ENCODE measurements at regions not wholly inside any gene's neighbourhood (a gene's known extent, or its start where the extent isn't known, plus 50 kb on each side); places are given as distances from the start of the nearest gene placed in this dataset.

DNA sequence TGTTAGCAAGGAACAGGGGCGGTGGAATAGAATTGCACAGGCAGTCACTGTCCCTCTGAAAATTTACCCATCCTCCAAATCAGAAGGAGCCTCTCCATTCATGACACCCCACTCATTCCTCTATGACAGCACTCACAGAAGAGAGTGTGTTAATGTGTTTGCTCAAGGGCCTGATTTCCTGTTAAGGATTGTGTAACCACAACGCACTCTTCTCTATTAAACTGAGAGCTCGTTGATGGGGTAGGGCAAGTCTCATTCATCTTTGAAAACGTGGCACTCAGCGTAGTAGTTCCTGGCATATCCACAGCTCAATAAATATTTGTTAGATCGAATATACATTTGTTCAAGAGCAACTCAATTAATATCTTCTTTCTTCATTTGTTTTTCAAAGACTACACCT, 106.4 kb downstream of the VAPA start:
- Histone ChIP-seq H3K27me3 (no peaks in the 10 kb centered on the region), H3K9me3 (no peaks in the 10 kb centered on the region), H3K27ac (no peak overlapping the region), H3K36me3 (no peaks in the 10 kb centered on the region), H3K4me3 (no peak overlapping the region), H3K4me1 (peaks cover 0 to 16% of the 10 kb centered on the region in 2 donors)
- TF ChIP-seq, protein P1, sequence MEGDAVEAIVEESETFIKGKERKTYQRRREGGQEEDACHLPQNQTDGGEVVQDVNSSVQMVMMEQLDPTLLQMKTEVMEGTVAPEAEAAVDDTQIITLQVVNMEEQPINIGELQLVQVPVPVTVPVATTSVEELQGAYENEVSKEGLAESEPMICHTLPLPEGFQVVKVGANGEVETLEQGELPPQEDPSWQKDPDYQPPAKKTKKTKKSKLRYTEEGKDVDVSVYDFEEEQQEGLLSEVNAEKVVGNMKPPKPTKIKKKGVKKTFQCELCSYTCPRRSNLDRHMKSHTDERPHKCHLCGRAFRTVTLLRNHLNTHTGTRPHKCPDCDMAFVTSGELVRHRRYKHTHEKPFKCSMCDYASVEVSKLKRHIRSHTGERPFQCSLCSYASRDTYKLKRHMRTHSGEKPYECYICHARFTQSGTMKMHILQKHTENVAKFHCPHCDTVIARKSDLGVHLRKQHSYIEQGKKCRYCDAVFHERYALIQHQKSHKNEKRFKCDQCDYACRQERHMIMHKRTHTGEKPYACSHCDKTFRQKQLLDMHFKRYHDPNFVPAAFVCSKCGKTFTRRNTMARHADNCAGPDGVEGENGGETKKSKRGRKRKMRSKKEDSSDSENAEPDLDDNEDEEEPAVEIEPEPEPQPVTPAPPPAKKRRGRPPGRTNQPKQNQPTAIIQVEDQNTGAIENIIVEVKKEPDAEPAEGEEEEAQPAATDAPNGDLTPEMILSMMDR (IDR thresholded peaks at IDR 0.05): no peak
- peak; percentile 43 for DNase-seq (ENCODE audit: low spot score)

DNA sequence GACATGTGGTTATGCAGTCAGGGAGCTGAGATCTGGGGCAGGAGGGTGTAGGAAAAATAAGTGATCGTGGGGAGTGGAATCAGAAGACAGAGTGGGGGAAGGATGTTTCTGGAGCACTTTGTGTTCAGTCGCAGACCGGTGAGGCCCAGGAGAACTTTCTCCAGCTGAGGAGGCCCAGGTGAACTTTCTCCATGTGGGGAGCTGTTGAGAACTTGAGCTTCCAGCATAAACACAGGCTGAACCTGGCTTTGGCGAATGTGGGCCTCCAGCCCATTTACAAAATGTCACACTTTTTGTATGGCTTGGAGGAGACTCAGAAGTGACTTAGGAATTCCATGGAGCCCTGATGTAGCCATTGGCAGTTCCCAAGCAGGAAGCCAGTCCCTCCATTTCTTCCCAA, 108.5 kb downstream of the VAPA start:
- Histone ChIP-seq H3K36me3 (no peaks in the 10 kb centered on the region), H3K4me1 (peaks cover 0 to 4% of the 10 kb centered on the region in 2 donors), H3K27ac (no peak overlapping the region), H3K9me3 (no peaks in the 10 kb centered on the region), H3K27me3 (no peaks in the 10 kb centered on the region), H3K4me3 (no peak overlapping the region)
- DNase-seq (ENCODE audit: low spot score): peak; percentile 11
- TF ChIP-seq, protein P1 (IDR thresholded peaks at IDR 0.05): no peak

DNA sequence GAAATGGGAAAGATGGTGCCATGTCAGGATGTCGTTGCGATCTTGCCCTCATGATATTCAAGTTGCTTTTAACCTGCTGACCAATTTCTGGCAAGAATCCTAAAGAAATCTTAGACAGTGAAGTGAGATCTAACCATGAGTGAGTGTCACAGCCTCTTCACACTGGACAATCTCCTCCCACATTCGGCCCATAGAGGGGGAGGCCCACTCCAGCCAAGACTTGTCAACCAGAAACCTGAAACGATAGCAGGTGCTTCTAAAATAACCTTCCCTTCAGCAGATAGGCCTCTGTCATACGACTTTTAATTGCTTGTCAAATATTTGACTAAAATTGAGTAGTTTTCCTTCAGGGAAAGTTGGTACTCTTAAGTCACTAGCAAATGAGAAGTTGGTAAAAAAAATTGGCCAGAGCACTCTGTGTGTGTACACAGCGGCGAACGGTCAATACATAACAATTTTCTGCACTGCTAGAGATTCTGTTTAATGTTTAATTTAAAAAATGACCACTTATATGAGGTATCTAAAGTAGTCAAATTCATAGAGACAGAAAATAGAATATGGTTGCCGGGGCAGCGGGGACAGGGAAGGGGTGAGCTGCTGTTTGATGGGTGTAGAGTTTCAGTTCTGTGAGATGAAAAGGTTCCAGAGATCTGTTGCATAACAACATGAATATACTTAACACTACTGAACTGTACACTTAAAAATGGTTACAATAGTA, 110.2 kb downstream of the VAPA start:
- no peak overlapping the region for H3K27ac ChIP-seq
- no peaks in the 10 kb centered on the region for H3K27me3 ChIP-seq
- DNase-seq (ENCODE audit: low spot score): peak; percentile 21
- H3K4me1 ChIP-seq: peaks cover 0 to 4% of the 10 kb centered on the region in 2 donors
- TF ChIP-seq, protein P1 (IDR thresholded peaks at IDR 0.05): no peak
- no peaks in the 10 kb centered on the region for H3K9me3 ChIP-seq
- H3K36me3 ChIP-seq: no peaks in the 10 kb centered on the region
- no peak overlapping the region for H3K4me3 ChIP-seq

DNA sequence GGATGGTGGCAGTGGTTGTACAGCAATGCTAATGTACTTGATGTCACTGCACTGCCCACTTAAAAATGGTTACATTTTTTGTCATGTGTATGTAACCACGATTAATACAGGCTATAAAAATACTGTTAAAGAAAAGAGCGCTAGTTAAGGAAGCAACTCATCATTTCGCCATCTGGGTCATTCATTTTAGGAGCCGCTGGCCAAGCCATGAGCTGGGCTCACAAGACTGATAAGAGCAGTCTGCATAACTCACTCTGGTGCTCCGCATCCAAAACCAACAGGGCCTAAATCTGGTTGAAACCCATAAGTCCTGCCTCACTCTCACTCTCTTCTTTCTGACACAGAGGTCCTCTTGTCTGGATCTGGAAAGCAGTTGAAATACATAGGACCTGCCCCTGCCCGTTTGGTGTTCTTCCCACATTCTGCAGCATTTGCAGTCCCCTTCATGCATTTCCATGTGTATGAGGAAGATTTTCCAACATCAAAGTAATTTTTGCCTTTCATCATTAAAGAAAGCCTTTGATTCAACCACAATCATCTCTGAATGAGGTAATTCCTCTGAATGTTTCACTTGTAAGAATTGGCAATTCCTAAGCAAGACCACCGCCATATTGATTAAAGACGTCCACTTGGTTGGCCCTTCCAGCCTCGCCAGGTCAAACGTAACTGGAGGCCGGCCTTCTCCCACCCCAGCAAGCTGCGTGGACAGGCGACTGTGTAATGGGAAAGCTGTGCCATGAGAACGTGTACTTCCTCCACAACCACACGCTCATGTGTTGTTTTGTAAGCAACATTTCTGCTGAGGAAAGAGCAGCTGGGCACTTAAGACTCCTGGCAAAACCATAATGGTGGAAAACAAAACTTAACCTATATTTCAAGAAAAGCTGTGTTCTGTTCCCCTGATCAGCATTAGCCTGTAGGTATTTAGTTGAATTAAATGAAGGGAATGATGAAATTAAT, 112.2 kb downstream of the VAPA start:
- H3K27ac ChIP-seq: peak overlapping the region; percentile 28 to 72

DNA sequence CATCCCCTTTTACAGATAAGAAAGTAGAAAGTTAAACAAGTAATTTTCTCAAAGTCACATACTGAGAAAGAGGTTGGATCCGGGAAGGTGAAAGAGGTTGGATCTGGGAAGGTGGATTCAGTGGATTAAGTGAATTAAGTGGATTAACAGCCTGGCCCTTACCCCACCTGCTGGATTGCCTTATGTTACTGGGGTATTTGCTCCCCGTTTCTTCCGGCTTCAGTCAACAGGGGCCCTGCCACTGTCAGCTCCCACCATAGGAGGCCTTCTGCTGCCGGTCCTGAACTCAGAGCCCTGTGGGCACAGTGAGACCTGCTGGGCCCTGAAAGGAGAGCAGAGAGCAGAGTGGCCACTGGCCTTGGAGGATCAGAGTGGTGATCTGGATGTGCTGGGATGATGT, 113.2 kb downstream of the VAPA start:
- Histone ChIP-seq H3K4me1 (peaks cover 0 to 4% of the 10 kb centered on the region in 2 donors), H3K36me3 (no peaks in the 10 kb centered on the region)
- DNase-seq (ENCODE audit: low spot score): no peak

More for the DNA sequence above, 112.2 kb downstream of the VAPA start:
- Histone ChIP-seq H3K36me3 (no peaks in the 10 kb centered on the region), H3K27me3 (no peaks in the 10 kb centered on the region), H3K4me3 (no peak overlapping the region), H3K4me1 (peaks cover 0 to 4% of the 10 kb centered on the region in 2 donors), H3K9me3 (no peaks in the 10 kb centered on the region)
- DNase-seq (ENCODE audit: low spot score): peak; percentile 84
- TF ChIP-seq, protein P1 (IDR thresholded peaks at IDR 0.05): no peak

More for the DNA sequence above, 113.2 kb downstream of the VAPA start:
- TF ChIP-seq, protein P1 (IDR thresholded peaks at IDR 0.05): no peak
- H3K27ac ChIP-seq: peak overlapping the region; percentile 41 to 72
- no peaks in the 10 kb centered on the region for H3K9me3 ChIP-seq
- no peaks in the 10 kb centered on the region for H3K27me3 ChIP-seq
- H3K4me3 ChIP-seq: no peak overlapping the region
